ENCODE measurements at regions not wholly inside any gene's neighbourhood (a gene's known extent, or its start where the extent isn't known, plus 50 kb on each side); places are given as distances from the start of the nearest gene placed in this dataset.

DNA sequence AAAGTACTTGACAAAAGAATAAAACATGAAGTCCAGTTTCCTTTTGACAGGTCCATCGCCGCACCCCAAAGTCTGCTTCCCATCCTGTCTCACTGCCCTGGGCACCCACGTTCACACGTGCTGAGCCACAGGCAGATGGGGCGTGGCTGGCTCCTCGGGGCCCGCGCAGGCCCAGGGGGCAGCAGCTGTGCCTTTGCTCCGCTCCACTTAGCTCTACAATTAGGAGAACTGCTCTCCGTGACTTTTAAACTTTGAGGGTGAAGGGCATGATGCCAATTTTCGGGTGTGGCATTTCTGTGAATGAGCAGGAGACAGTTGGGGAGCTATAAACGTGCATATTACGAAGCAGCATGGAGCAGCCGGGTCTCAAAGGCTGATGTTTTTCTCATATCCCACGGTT, 152.4 kb downstream of the TDRD15 start:
- TF ChIP-seq, protein P1, sequence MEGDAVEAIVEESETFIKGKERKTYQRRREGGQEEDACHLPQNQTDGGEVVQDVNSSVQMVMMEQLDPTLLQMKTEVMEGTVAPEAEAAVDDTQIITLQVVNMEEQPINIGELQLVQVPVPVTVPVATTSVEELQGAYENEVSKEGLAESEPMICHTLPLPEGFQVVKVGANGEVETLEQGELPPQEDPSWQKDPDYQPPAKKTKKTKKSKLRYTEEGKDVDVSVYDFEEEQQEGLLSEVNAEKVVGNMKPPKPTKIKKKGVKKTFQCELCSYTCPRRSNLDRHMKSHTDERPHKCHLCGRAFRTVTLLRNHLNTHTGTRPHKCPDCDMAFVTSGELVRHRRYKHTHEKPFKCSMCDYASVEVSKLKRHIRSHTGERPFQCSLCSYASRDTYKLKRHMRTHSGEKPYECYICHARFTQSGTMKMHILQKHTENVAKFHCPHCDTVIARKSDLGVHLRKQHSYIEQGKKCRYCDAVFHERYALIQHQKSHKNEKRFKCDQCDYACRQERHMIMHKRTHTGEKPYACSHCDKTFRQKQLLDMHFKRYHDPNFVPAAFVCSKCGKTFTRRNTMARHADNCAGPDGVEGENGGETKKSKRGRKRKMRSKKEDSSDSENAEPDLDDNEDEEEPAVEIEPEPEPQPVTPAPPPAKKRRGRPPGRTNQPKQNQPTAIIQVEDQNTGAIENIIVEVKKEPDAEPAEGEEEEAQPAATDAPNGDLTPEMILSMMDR (IDR thresholded peaks at IDR 0.05): no peak
- TF ChIP-seq EZH2 (IDR thresholded peaks at IDR 0.05): no peak
